Fibroblast of lung (primary cell): ENCODE measurements at regions not wholly inside any gene's neighbourhood (a gene's known extent, or its start where the extent isn't known, plus 50 kb on each side); places are given as distances from the start of the nearest gene placed in this dataset.
"Not testable (repeated sequence)": the region's sequence is repeated elsewhere in the genome, so short reads cannot be mapped to it uniquely, and the experiment has no call there.

Source experiments
- DNase-seq, 2 donors: peaks; one replicate each; pipeline versions ENCODE4 v3.0.0 to v3.0.0-alpha.2; 2010; ENCODE audit warnings: low read depth in 2 of 2
- H2AFZ ChIP-seq: 2 replicates; pipeline ENCODE4 v1.5.1; 2012; ENCODE audit warnings: low read length, control low read depth, inconsistent platforms
- H3K27ac ChIP-seq: 2 replicates; pipeline ENCODE4 v1.5.1; 2011; ENCODE audit warnings: low read length, control low read depth; ENCODE audit not compliant: insufficient read depth
- H3K27me3 ChIP-seq: 2 replicates; pipeline ENCODE4 v1.5.1; 2011; ENCODE audit warnings: mild to moderate bottlenecking, low read length; ENCODE audit not compliant: control insufficient read depth, insufficient read depth
- H3K36me3 ChIP-seq: 2 replicates; pipeline ENCODE4 v1.5.1; 2011; ENCODE audit warnings: low read length; ENCODE audit not compliant: control insufficient read depth, insufficient read depth
- H3K4me1 ChIP-seq: 2 replicates; pipeline ENCODE4 v1.5.1; 2011; ENCODE audit warnings: low read length; ENCODE audit not compliant: control insufficient read depth, insufficient read depth; ENCODE audit errors: extremely low read depth
- H3K4me2 ChIP-seq: 2 replicates; pipeline ENCODE4 v1.5.1; 2011; ENCODE audit warnings: low read length, control low read depth; ENCODE audit not compliant: insufficient read depth; ENCODE audit errors: extremely low read depth
- H3K4me3 ChIP-seq, 4 experiments: fragments of 200-600 bp in 1 of 4; sonication (generic) in 1 of 4; replicated peaks in 1 of 4; 2 replicates each; pipeline ENCODE4 v1.5.1; 2011 to 2016; ENCODE audit warnings: low read length in 4 of 4, low read depth in 3 of 4, mild to moderate bottlenecking in 3 of 4, control low read depth in 2 of 4, inconsistent platforms in 1 of 4, mixed read lengths in 1 of 4; ENCODE audit not compliant: insufficient read depth in 1 of 4; ENCODE audit errors: control extremely low read depth in 1 of 4
- H3K79me2 ChIP-seq: 2 replicates; pipeline ENCODE4 v1.5.1; 2012; ENCODE audit warnings: mild to moderate bottlenecking, low read length, inconsistent platforms; ENCODE audit not compliant: control insufficient read depth, insufficient read depth
- H3K9ac ChIP-seq: 2 replicates; pipeline ENCODE4 v1.5.1; 2011; ENCODE audit warnings: mild to moderate bottlenecking, low read length, control low read depth; ENCODE audit not compliant: insufficient read depth
- H3K9me3 ChIP-seq: 2 replicates; pipeline ENCODE4 v1.5.1; 2012; ENCODE audit warnings: low read depth, low read length; ENCODE audit not compliant: control insufficient read depth, insufficient read depth
- H4K20me1 ChIP-seq: 2 replicates; pipeline ENCODE4 v1.5.1; 2011; ENCODE audit warnings: low read length; ENCODE audit not compliant: control insufficient read depth, insufficient read depth; ENCODE audit errors: extremely low read depth
- CTCF ChIP-seq, 2 donors: IDR thresholded peaks in 1 of 2; conservative IDR thresholded peaks in 1 of 2; 1 replicate in 1 of 2; 2 replicates in 1 of 2; pipeline ENCODE4 v1.5.1; 2011 to 2012; ENCODE audit warnings: low read length in 2 of 2, control low read depth in 1 of 2, inconsistent platforms in 1 of 2, low read depth in 1 of 2, mild to moderate bottlenecking in 1 of 2
- EZH2 ChIP-seq: IDR thresholded peaks from 2 replicates; pipeline ENCODE4 v1.5.1; 2012; ENCODE audit warnings: low read length, control low read depth, mild to moderate bottlenecking; ENCODE audit errors: missing control alignments

DNA sequence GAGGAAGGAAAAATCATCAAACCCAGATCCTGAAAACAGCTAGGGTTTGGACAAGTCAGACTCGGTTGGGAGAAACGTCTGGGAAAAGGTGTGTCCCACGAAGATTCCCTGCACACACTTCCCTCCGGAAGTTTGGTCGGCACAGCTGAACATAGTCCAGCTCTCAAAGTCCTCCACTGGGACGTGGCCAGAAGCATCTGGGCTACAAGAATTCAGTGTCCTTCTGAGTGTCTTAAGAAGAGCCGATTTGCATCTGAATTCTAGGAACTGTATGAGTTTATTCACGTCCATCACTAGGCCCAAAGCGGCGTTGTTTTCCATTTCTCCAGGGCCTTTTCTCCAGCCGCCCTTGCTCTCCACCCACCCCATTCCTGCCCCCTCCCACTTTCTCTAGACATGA is 109.1 kb downstream of the C17orf67 start:
- Histone ChIP-seq H3K27me3 (no peaks in the 10 kb centered on the region), H3K4me1 (no peaks in the 10 kb centered on the region), H4K20me1 (no peaks in the 10 kb centered on the region), H2AFZ (no peak overlapping the region), H3K9me3 (no peaks in the 10 kb centered on the region), H3K79me2 (no peaks in the 10 kb centered on the region), H3K9ac (no peak overlapping the region), H3K27ac (no peak overlapping the region), H3K4me3 (no peak overlapping the region), H3K36me3 (no peaks in the 10 kb centered on the region), H3K4me2 (no peak overlapping the region)
- no peak for DNase-seq
- TF ChIP-seq EZH2 (no peak), CTCF (conservative IDR thresholded peaks at IDR 0.05 in 1 of 2, IDR thresholded peaks at IDR 0.05 in 1 of 2; ENCODE audit: low read depth in 1 of 2, low read length in 2 of 2) (no peak)

- H2AFZ ChIP-seq, result no peak overlapping the region
- no peak overlapping the region for H3K4me3 ChIP-seq
- H3K27ac ChIP-seq, result no peak overlapping the region
- H3K4me2 ChIP-seq, result no peak overlapping the region
- no peaks in the 10 kb centered on the region for H3K9me3 ChIP-seq
- no peaks in the 10 kb centered on the region for H4K20me1 ChIP-seq
- H3K4me1 ChIP-seq, result no peaks in the 10 kb centered on the region
- DNase-seq, result no peak
- H3K27me3 ChIP-seq, result no peaks in the 10 kb centered on the region
- TF ChIP-seq CTCF (conservative IDR thresholded peaks at IDR 0.05 in 1 of 2, IDR thresholded peaks at IDR 0.05 in 1 of 2; ENCODE audit: low read depth in 1 of 2, low read length in 2 of 2) (no peak), EZH2 (no peak)
- no peaks in the 10 kb centered on the region for H3K36me3 ChIP-seq
- H3K79me2 ChIP-seq, result no peaks in the 10 kb centered on the region
- H3K9ac ChIP-seq, result no peak overlapping the region
These were observed 108.6 kb downstream of the C17orf67 start for GRCh38 chr17:56725144-56725543.

DNA sequence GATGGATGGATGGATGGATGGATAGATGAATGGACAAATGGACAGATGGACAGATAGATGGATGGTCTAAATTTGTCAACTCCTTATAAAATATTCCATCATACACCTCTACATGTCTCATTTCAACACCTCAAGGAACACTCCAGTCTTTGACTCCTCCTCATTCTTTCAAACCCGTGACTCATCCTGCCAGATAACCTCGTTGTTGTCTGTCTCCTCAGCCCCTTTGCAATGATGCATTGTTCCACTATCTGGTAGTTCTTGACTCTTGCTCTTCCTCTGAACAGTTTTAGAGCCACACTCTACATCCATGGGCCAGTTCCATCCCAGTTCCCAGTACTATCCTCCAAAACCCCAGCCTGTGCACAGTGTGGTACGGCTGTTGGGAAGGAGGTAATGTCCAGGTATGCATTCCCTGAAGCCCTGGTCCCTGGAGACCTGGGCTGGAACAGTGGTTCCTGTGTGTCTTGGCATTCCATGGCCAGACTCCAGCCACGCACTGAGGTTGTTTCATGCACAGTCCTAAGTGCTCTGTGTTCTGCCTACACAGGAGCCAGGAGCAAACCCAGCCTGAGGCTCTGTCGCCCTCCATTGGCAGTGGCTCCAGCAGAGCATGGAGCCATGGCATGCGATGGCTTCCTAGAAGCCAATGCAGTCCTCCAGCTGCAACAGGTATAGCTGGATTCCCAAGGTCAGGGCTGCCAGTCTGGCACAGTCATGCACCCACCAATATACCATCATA is 105.7 kb downstream of the C17orf67 start:
- no peaks in the 10 kb centered on the region for H3K27me3 ChIP-seq
- no peak overlapping the region for H3K4me3 ChIP-seq
- H3K79me2 ChIP-seq, result no peaks in the 10 kb centered on the region
- H3K9ac ChIP-seq, result no peak overlapping the region
- no peak for TF ChIP-seq EZH2
- TF ChIP-seq CTCF (conservative IDR thresholded peaks at IDR 0.05 in 1 of 2, IDR thresholded peaks at IDR 0.05 in 1 of 2; ENCODE audit: low read depth in 1 of 2, low read length in 2 of 2), result no peak
- H3K36me3 ChIP-seq, result no peaks in the 10 kb centered on the region
- no peak overlapping the region for H3K27ac ChIP-seq
- no peak for DNase-seq
- H3K4me1 ChIP-seq, result no peaks in the 10 kb centered on the region
- H3K4me2 ChIP-seq, result no peak overlapping the region
- no peaks in the 10 kb centered on the region for H3K9me3 ChIP-seq
- H2AFZ ChIP-seq, result no peak overlapping the region
- H4K20me1 ChIP-seq, result no peaks in the 10 kb centered on the region

DNA sequence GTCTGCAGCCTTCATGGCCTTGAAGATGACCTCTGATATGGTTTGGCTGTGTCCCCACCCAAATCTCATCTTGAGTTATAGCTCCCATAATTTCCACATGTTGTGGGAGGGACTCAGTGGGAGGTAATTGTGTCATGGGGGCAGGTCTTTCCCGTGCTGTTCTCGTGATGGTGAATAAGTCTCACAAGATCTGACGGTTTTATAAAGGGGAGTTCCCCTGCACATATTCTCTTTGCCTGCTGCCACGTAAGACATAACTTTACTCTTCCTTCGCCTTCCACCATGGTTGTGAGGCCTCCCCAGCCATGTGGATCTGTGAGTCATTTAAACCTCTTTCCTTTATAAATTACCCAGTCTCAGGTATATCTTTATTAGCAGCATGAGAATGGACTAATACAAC is 102.6 kb downstream of the C17orf67 start:
- H3K36me3 ChIP-seq, H3K79me2 ChIP-seq, H2AFZ ChIP-seq, H3K4me1 ChIP-seq, H3K27me3 ChIP-seq, H3K9me3 ChIP-seq, H4K20me1 ChIP-seq, H3K9ac ChIP-seq, H3K4me2 ChIP-seq, H3K4me3 ChIP-seq, H3K27ac ChIP-seq, DNase-seq: not testable (repeated sequence)
